Endothelial cell (in vitro differentiated cells): ENCODE measurements at regions not wholly inside any gene's neighbourhood (a gene's known extent, or its start where the extent isn't known, plus 50 kb on each side); places are given as distances from the start of the nearest gene placed in this dataset.
"Not testable (repeated sequence)": the region's sequence is repeated elsewhere in the genome, so short reads cannot be mapped to it uniquely, and the experiment has no call there.

Experiments
- DNase-seq: peaks from one replicate; pipeline ENCODE4 v3.0.0; 2021; ENCODE audit warnings: low spot score
- H3K27ac Mint-ChIP-seq: one replicate; pipeline ENCODE4 v1.8.0; 2021; ENCODE audit warnings: mixed read lengths, inconsistent platforms; ENCODE audit not compliant: unreplicated experiment
- H3K27me3 Mint-ChIP-seq: one replicate; pipeline ENCODE4 v1.8.0; 2021; ENCODE audit warnings: mild to moderate bottlenecking, moderate library complexity, mixed read lengths, inconsistent platforms; ENCODE audit not compliant: unreplicated experiment
- H3K36me3 Mint-ChIP-seq: one replicate; pipeline ENCODE4 v1.8.0; 2021; ENCODE audit warnings: mild to moderate bottlenecking, low read depth, mixed read lengths, inconsistent platforms; ENCODE audit not compliant: unreplicated experiment
- H3K4me1 Mint-ChIP-seq: one replicate; pipeline ENCODE4 v1.8.0; 2021; ENCODE audit warnings: mild to moderate bottlenecking, mixed read lengths, inconsistent platforms; ENCODE audit not compliant: unreplicated experiment
- H3K4me3 Mint-ChIP-seq: one replicate; pipeline ENCODE4 v1.8.0; 2021; ENCODE audit warnings: mild to moderate bottlenecking, mixed read lengths, inconsistent platforms; ENCODE audit not compliant: unreplicated experiment
- H3K9me3 Mint-ChIP-seq: one replicate; pipeline ENCODE4 v1.8.0; 2021; ENCODE audit warnings: mixed read lengths, inconsistent platforms; ENCODE audit not compliant: unreplicated experiment
- CTCF ChIP-seq: fragments of 200-600 bp; sonication (generic); IDR thresholded peaks from one replicate; pipeline ENCODE4 v1.5.0; 2021; ENCODE audit warnings: antibody characterized with exemption; ENCODE audit not compliant: unreplicated experiment

- Mint-ChIP-seq H3K4me3 (no peak overlapping the region), H3K36me3 (no peaks in the 10 kb centered on the region), H3K27ac (no peak overlapping the region), H3K9me3 (no peaks in the 10 kb centered on the region), H3K27me3 (no peaks in the 10 kb centered on the region), H3K4me1 (no peaks in the 10 kb centered on the region)
- no peak for DNase-seq
- no peak for TF ChIP-seq CTCF
Measured at GRCh38 chr14:106109337-106109736, 583.0 kb downstream of the TMEM121 start.

GRCh38 chr14:106115401-106115800, 589.0 kb downstream of the TMEM121 start:
- Mint-ChIP-seq H3K4me1 (no peaks in the 10 kb centered on the region), H3K27me3 (no peaks in the 10 kb centered on the region), H3K9me3 (peaks cover 25% of the 10 kb centered on the region), H3K4me3 (no peak overlapping the region), H3K36me3 (peaks cover 5% of the 10 kb centered on the region), H3K27ac (no peak overlapping the region)
- DNase-seq = no peak
- no peak for TF ChIP-seq CTCF

- H3K9me3 Mint-ChIP-seq = peaks cover 33% of the 10 kb centered on the region
- H3K4me1 Mint-ChIP-seq, H3K36me3 Mint-ChIP-seq, H3K27me3 Mint-ChIP-seq, DNase-seq, H3K4me3 Mint-ChIP-seq, H3K27ac Mint-ChIP-seq: not testable (repeated sequence)
Measured at GRCh38 chr14:106116339-106116930, 590.1 kb downstream of the TMEM121 start.

- peaks cover 9% of the 10 kb centered on the region for H3K36me3 Mint-ChIP-seq
- peaks cover 50% of the 10 kb centered on the region for H3K9me3 Mint-ChIP-seq
Measured at GRCh38 chr14:106120101-106120500, 593.7 kb downstream of the TMEM121 start.

GRCh38 chr14:106129274-106129673, 602.9 kb downstream of the TMEM121 start:
- H3K4me1 Mint-ChIP-seq = no peaks in the 10 kb centered on the region

More at GRCh38 chr14:106120101-106120500, 593.7 kb downstream of the TMEM121 start:
- Mint-ChIP-seq H3K27me3 (no peaks in the 10 kb centered on the region), H3K4me3 (no peak overlapping the region), H3K4me1 (no peaks in the 10 kb centered on the region), H3K27ac (peak overlapping the region; percentile 30)
- TF ChIP-seq CTCF = no peak
- DNase-seq = no peak

GRCh38 chr14:106129904-106130661, 603.7 kb downstream of the TMEM121 start:
- peaks cover 47% of the 10 kb centered on the region for H3K9me3 Mint-ChIP-seq
- not testable (repeated sequence) for H3K4me3 Mint-ChIP-seq, H3K4me1 Mint-ChIP-seq, DNase-seq, H3K27ac Mint-ChIP-seq, H3K27me3 Mint-ChIP-seq, H3K36me3 Mint-ChIP-seq

More at GRCh38 chr14:106129274-106129673, 602.9 kb downstream of the TMEM121 start:
- H3K4me3 Mint-ChIP-seq = no peak overlapping the region
- peaks cover 2% of the 10 kb centered on the region for H3K27me3 Mint-ChIP-seq
- no peak overlapping the region for H3K27ac Mint-ChIP-seq
- H3K9me3 Mint-ChIP-seq = peaks cover 48% of the 10 kb centered on the region
- DNase-seq = no peak
- peaks cover 3% of the 10 kb centered on the region for H3K36me3 Mint-ChIP-seq
- no peak for TF ChIP-seq CTCF

GRCh38 chr14:106133126-106133525, 606.7 kb downstream of the TMEM121 start:
- not testable (repeated sequence) for H3K27me3 Mint-ChIP-seq, H3K4me1 Mint-ChIP-seq, H3K4me3 Mint-ChIP-seq, H3K36me3 Mint-ChIP-seq, H3K27ac Mint-ChIP-seq, DNase-seq
- H3K9me3 Mint-ChIP-seq = peaks cover 31% of the 10 kb centered on the region
